Neural cell (in vitro differentiated cells): ENCODE measurements at regions not wholly inside any gene's neighbourhood (a gene's known extent, or its start where the extent isn't known, plus 50 kb on each side); places are given as distances from the start of the nearest gene placed in this dataset.

Source experiments
- CTCF ChIP-seq: fragments of 450-650 bp; IDR thresholded peaks from 2 replicates; pipeline ENCODE4 v1.5.1; 2014; ENCODE audit warnings: antibody characterized with exemption, mild to moderate bottlenecking, moderate library complexity; ENCODE audit not compliant: poor library complexity, severe bottlenecking
- EZH2 ChIP-seq: fragments of 200-600, 300-800 bp; shearing (Covaris generic), sonication (generic); IDR thresholded peaks from 2 replicates; pipeline ENCODE4 v1.6.1; 2014; ENCODE audit warnings: antibody characterized with exemption, low read length, borderline replicate concordance, mild to moderate bottlenecking; ENCODE audit not compliant: insufficient read depth, poor library complexity, severe bottlenecking
- POLR2AphosphoS5 ChIP-seq: IDR thresholded peaks from 2 replicates; pipeline ENCODE4 v1.6.1; 2012
- SMC3 ChIP-seq: fragments of 450-650 bp; conservative IDR thresholded peaks from 2 replicates; pipeline ENCODE4 v1.6.1; 2014; ENCODE audit warnings: antibody characterized with exemption, mild to moderate bottlenecking, moderate library complexity; ENCODE audit not compliant: poor library complexity

GRCh38 chr2:14700753-14701152 lies 68.2 kb downstream of the LRATD1 start:
- TF ChIP-seq POLR2AphosphoS5 (no peak), CTCF (no peak), SMC3 (no peak), EZH2 (no peak)
